Activated naive CD8-positive, alpha-beta T cell treated with anti-CD3 and anti-CD28 coated beads, Interleukin-2, amount 50 U/mL, for 16 hours (primary cell): ENCODE measurements at regions not wholly inside any gene's neighbourhood (a gene's known extent, or its start where the extent isn't known, plus 50 kb on each side); places are given as distances from the start of the nearest gene placed in this dataset.
"Not testable (repeated sequence)": the region's sequence is repeated elsewhere in the genome, so short reads cannot be mapped to it uniquely, and the experiment has no call there.

Source experiments
- DNase-seq: peaks from one replicate; pipeline ENCODE4 v3.0.0-alpha.2; 2020; ENCODE audit warnings: low read depth, low spot score

- DNase-seq: no peak
Observed at GRCh38 chr1:239982762-239983161, 108.9 kb upstream of the FMN2 start.

- no peak for DNase-seq
Observed at GRCh38 chr1:239985044-239985443, 106.6 kb upstream of the FMN2 start.

GRCh38 chr1:239987103-239987745, 104.5 kb upstream of the FMN2 start:
- DNase-seq: no peak

GRCh38 chr1:239989990-239990389, 101.7 kb upstream of the FMN2 start:
- no peak for DNase-seq

GRCh38 chr1:239992566-239992965, 99.1 kb upstream of the FMN2 start:
- not testable (repeated sequence) for DNase-seq

GRCh38 chr1:239993366-239993765, 98.3 kb upstream of the FMN2 start:
- no peak for DNase-seq

GRCh38 chr1:239995281-239995680, 96.4 kb upstream of the FMN2 start:
- DNase-seq: no peak

- no peak for DNase-seq
Observed at GRCh38 chr1:239997160-239997514, 94.5 kb upstream of the FMN2 start.

GRCh38 chr1:239997515-239998311, 94.0 kb upstream of the FMN2 start:
- DNase-seq: no peak

GRCh38 chr1:239998312-239998649, 93.4 kb upstream of the FMN2 start:
- DNase-seq: no peak

GRCh38 chr1:239999170-239999569, 92.5 kb upstream of the FMN2 start:
- DNase-seq: no peak

GRCh38 chr1:240000634-240001033, 91.0 kb upstream of the FMN2 start:
- DNase-seq: no peak

GRCh38 chr1:240001177-240001740, 90.4 kb upstream of the FMN2 start:
- no peak for DNase-seq

- no peak for DNase-seq
Observed at GRCh38 chr1:240004086-240004749, 87.5 kb upstream of the FMN2 start.

GRCh38 chr1:240005997-240006650, 85.6 kb upstream of the FMN2 start:
- no peak for DNase-seq

- no peak for DNase-seq
Observed at GRCh38 chr1:240008298-240008697, 83.4 kb upstream of the FMN2 start.

GRCh38 chr1:240014051-240014450, 77.6 kb upstream of the FMN2 start:
- no peak for DNase-seq

- no peak for DNase-seq
Observed at GRCh38 chr1:240018617-240019016, 73.1 kb upstream of the FMN2 start.

- DNase-seq: no peak
Observed at GRCh38 chr1:240019524-240019923, 72.2 kb upstream of the FMN2 start.

- DNase-seq: no peak
Observed at GRCh38 chr1:240020871-240021270, 70.8 kb upstream of the FMN2 start.

- no peak for DNase-seq
Observed at GRCh38 chr1:240021709-240022108, 70.0 kb upstream of the FMN2 start.

GRCh38 chr1:240027059-240027462, 64.6 kb upstream of the FMN2 start:
- DNase-seq: no peak
